Activated CD4-positive, CD25-positive, alpha-beta regulatory T cell treated with anti-CD3 and anti-CD28 coated beads, Interleukin-2, amount 50 U/mL, for 16 hours (primary cell): ENCODE measurements at regions not wholly inside any gene's neighbourhood (a gene's known extent, or its start where the extent isn't known, plus 50 kb on each side); places are given as distances from the start of the nearest gene placed in this dataset.
"Not testable (repeated sequence)": the region's sequence is repeated elsewhere in the genome, so short reads cannot be mapped to it uniquely, and the experiment has no call there.

Experiments used
- DNase-seq: peaks from one replicate; pipeline ENCODE4 v3.0.0-alpha.2; 2020; ENCODE audit warnings: low read depth, low spot score

DNA sequence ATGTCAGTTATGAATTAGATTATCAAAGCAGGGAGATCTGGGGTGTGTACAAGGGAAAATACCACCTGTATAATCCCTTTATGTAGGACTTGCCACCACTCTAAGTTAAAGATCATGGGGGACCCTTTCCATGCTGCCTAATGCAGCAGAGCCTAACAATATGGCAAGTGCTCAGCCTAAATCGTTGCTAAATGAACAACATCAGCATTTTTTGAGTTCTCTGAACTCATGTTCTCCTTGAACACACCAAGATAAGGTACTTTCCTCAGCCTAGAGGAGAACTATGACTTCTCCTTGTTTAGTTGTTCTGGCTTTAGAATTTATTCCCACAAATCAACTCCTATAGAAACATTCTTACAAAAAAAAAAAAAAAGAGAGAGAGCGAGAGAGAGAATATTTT lies 177.0 kb downstream of the DUSP10 start:
- no peak for DNase-seq

- DNase-seq, result no peak
Measured at GRCh38 chr1:221565711-221566110, 176.2 kb downstream of the DUSP10 start.

GRCh38 chr1:221567859-221568507 lies 173.9 kb downstream of the DUSP10 start:
- no peak for DNase-seq

- no peak for DNase-seq
Measured at GRCh38 chr1:221573756-221574155, 168.1 kb downstream of the DUSP10 start.

GRCh38 chr1:221574529-221574928 lies 167.4 kb downstream of the DUSP10 start:
- no peak for DNase-seq

GRCh38 chr1:221575605-221576004 lies 166.3 kb downstream of the DUSP10 start:
- DNase-seq, result no peak

DNA sequence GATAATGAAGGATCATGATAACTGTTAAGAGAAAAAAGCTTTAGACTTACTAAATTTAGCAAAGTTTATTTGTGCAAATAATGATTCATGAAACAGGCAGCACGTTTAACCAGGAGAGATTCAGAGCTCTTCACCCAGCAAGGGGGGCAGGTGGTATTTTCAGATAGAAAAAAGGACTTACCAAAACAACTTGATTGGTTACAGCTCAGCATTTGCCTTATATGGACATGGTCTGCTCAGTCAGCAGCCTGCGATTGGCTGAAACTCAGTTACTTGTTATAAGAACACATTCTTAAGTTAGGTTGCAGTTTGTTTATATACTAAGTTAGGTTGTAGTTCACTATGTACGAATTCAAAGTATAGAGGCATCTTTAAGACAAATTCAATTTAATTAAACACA lies 165.6 kb downstream of the DUSP10 start:
- no peak for DNase-seq

DNA sequence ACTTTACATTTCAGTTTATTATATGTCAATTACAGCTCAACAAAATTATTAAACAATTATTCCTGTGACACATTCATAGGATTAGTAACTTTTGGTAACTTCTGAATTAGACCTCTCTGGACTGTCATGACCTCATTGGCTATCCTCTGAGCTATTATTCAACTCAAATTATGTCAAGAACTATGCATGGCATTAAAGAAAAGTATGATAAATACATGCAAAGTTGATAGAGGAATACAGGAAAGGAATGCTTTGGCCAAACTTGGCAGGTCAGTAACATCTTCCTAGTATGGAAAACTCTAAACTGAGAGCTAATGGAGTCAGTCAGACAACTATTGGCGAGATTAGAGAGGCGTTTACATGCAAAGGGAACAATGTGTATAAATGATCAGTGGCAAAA lies 158.4 kb downstream of the DUSP10 start:
- DNase-seq, result no peak

DNA sequence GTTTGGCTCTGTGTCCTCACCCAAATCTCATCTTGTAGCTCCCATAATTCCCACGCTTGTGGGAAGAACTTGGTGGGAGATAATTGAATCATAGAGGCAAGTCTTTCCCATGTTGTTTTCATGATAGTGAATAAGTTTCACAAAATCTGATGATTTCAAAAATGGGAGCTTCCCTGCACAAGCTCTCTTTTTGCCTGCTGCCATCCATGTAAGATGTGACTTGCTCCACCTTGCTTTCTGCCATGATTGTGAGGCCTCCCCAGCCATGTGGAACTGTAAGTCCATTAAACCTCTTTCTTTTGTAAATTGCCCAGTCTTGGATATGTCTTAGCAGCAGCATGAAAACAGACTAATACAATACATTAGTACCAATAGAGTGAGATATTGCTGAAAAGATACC lies 154.9 kb downstream of the DUSP10 start:
- not testable (repeated sequence) for DNase-seq

GRCh38 chr1:221591250-221591649 lies 150.6 kb downstream of the DUSP10 start:
- not testable (repeated sequence) for DNase-seq

GRCh38 chr1:221594576-221594975 lies 147.3 kb downstream of the DUSP10 start:
- no peak for DNase-seq

DNA sequence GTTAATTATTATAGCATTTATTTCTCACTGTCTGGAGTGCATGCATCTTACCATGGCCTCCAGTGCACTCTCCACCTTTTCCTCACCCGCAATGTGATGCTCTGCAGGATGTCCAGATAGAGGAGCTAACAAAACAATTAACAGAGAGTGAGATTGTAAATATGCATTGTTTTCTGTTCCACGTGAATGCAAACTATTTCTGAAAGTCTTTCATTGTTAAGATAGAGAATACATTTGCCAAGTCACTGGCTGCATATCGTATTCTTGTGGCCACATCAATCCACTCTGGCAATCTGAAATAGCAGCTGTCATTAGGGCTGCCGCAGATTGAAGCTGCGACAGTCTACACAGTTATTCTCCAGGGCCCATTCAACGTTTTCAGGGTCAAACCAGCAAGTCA lies 143.8 kb downstream of the DUSP10 start:
- no peak for DNase-seq

- DNase-seq, result no peak
Measured at GRCh38 chr1:221601166-221601565, 140.7 kb downstream of the DUSP10 start.

GRCh38 chr1:221602830-221603229 lies 139.1 kb downstream of the DUSP10 start:
- no peak for DNase-seq

GRCh38 chr1:221604390-221604789 lies 137.5 kb downstream of the DUSP10 start:
- DNase-seq, result not testable (repeated sequence)

DNA sequence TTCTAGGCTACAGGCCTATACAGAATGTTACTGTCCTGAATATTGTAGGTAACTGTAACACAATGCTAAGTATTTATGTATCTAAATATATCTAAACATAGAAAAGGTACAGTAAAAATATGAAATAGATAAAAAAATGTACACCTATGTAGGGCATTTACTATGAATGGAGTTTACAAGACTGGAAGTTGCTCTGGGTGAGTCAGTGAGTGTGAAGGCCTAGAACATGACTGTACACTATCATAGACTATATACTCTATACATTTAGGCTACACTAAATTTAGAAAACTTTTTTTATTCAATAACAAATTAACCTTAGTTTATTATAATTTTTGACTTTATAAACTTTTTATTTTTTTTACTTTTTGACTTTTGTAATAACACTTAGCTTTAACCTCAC lies 136.9 kb downstream of the DUSP10 start:
- no peak for DNase-seq

GRCh38 chr1:221605569-221605968 lies 136.3 kb downstream of the DUSP10 start:
- DNase-seq, result no peak

DNA sequence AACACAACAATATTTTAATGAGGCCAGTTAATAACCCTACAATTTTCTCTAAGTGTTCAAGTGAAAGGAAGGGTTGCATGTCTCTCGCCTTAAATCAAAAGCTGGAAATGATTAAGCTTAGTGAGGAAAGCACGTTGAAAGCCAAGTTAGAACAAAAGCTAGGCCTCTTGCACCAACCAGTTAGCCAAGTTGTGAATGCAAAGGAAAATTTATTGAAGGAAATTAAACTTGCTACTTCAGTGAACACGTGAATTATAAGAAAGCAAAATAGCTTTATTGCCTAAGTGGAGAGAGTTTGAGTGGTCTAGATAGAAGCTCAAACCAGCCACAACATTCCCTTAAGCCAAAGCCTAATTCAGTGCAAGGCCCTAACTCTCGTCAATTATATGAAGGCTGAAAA lies 135.6 kb downstream of the DUSP10 start:
- DNase-seq, result no peak

DNA sequence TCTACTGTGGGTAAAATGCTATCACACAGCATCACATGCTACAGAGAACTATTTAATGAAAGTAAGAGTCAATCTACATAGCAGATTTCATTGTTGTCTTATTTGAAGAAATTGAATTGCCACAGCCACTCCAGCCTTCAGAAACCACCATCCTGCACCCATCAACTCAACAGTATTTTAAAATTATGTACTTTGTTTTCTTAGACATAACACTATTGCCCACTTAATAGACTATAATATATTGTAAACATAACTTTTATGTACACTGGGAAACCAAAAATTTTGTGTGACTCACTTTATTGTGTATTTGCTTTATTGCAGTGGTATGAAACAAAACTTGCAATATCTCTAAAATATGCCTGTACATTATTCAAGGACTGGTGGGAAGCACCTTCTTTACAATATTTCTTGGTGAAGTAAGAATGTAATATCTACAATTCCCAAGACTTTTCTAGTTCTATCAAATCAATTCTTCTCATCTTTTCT lies 133.0 kb downstream of the DUSP10 start:
- DNase-seq, result no peak

DNA sequence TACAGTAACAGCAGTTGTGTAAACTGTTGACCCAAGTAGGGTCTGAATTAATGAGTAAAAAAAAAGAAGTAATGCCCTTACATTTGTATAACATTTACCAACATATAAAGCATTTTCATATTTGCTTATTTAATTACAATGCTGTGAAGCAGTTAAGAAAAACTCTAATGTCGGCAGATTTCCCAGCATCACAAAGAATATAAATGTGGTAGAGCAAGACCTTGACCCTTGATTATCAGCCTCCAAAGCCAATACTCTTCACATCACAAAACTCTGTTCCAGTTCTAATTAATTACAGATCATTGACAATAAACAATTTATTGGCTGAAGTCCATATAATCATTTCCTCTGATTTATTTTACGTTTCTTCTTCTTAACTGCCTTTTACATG lies 130.2 kb downstream of the DUSP10 start:
- no peak for DNase-seq

DNA sequence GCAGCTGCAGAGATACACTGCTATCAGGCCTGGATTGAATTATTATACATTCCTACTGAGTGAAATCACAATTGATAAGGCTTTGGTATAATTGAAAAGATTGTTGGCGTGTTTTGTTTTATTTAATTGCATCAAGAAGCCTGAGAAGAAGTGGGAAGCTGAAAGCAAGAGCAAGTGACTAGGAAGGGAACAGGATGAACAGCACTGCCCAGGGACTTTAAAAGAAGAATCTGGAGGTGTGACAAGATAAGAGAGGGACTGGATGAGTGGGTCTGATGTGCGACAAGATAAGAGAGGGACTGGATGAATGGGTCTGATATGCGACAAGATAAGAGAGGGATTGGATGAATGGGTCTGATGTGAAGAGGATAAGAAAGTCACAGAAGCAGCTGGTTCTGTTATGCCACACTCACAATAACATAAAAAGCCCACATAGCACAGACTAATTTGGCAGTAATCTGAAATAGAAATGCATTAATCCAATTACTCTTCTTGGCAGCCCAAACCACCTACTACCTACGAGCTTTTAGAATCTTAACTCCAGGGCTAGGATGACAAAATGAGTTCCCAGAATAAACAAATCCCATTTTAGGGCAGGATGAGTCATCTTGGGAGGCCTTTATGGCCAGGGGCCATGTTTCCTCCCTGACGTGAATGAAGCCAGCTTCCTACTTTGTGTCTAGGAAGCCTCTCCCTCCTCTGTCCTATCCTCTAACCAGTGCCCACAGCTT lies 129.7 kb downstream of the DUSP10 start:
- DNase-seq, result no peak

DNA sequence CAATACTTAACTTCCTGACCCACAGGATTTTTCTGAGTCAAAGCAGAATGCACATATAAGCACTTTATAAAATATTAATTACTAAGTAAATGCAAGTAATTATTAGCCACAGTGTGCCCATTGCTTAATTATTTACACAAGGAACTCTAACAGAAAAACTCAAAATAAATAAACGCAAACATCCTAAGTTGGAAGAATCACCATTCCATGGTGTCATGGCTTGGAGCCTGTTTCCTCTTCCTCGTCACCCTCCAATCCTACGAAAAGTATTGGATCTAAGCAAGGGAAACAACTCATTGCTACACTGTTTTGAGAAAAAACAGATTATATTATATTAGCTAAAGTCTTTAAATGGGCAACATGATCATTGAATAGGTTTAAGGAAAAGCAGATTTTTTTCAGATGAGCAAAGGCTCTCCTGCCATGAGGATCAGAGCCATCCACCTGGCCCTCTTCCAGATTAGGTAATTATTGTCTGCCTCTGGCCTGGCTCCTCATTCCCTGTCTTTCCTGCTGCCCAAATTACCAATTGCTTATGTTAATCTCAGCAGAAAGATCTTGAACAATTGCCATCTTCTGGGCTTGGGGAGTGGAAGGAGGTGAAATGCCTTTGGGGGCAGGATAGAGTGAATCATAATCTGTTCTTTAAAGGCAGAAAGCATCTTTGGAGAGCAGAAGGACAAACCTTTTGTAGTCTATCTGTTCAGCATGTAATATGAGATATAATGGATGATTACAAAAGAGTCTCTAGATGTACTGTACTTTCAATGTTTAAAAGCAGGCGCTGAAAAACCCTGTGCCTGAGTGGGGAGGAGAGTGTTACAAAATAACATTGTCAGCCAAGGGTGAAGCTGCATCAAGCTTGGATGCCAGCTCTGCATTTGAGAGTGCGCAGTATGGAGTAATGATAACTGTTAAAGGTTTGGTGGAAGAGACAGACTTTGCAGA lies 121.2 kb downstream of the DUSP10 start:
- DNase-seq, result no peak
